ENCODE measurements at regions not wholly inside any gene's neighbourhood (a gene's known extent, or its start where the extent isn't known, plus 50 kb on each side); places are given as distances from the start of the nearest gene placed in this dataset.

DNA sequence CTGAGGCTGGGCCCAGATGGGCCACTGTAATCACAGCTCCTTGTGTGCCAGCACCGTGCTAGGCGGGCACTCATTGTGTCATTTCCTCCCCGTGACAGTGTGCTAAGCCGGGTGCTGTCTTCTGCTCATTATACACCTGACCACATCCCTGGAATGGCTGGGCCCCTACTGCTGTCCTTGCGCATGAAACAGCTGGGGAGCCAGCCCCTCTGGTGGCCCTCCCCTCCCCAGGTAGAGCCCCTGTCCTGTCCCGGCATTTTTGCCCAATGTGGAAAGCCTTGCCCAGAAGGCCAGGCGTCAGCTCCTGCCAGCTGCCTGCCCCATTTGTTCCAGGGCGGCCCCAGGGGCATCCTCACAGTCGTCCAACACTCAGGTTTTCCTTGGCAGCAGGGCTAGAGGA, 107.4 kb upstream of the CASZ1 start:
- TF ChIP-seq EED (IDR thresholded peaks at IDR 0.05; ENCODE audit: low read depth), result no peak
- TF ChIP-seq LARP7 (IDR thresholded peaks at IDR 0.05), result no peak
- TF ChIP-seq KDM1A (IDR thresholded peaks at IDR 0.05; ENCODE audit: borderline replicate concordance), result no peak
- TF ChIP-seq GABPA (IDR thresholded peaks at IDR 0.05; ENCODE audit: low read depth), result no peak
- TF ChIP-seq ZNF274 (IDR thresholded peaks at IDR 0.05; ENCODE audit: insufficient read depth, insufficient read length), result no peak
- TF ChIP-seq, protein P1, sequence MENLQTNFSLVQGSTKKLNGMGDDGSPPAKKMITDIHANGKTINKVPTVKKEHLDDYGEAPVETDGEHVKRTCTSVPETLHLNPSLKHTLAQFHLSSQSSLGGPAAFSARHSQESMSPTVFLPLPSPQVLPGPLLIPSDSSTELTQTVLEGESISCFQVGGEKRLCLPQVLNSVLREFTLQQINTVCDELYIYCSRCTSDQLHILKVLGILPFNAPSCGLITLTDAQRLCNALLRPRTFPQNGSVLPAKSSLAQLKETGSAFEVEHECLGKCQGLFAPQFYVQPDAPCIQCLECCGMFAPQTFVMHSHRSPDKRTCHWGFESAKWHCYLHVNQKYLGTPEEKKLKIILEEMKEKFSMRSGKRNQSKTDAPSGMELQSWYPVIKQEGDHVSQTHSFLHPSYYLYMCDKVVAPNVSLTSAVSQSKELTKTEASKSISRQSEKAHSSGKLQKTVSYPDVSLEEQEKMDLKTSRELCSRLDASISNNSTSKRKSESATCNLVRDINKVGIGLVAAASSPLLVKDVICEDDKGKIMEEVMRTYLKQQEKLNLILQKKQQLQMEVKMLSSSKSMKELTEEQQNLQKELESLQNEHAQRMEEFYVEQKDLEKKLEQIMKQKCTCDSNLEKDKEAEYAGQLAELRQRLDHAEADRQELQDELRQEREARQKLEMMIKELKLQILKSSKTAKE (IDR thresholded peaks at IDR 0.05; ENCODE audit: low read depth, poor library complexity, severe bottlenecking), result no peak
- no peak for TF ChIP-seq NBN (IDR thresholded peaks at IDR 0.05)
- no peak for TF ChIP-seq ATF7 (IDR thresholded peaks at IDR 0.05; ENCODE audit: low read depth)
- no peak for TF ChIP-seq YBX1 (IDR thresholded peaks at IDR 0.05)
- TF ChIP-seq, protein P2, sequence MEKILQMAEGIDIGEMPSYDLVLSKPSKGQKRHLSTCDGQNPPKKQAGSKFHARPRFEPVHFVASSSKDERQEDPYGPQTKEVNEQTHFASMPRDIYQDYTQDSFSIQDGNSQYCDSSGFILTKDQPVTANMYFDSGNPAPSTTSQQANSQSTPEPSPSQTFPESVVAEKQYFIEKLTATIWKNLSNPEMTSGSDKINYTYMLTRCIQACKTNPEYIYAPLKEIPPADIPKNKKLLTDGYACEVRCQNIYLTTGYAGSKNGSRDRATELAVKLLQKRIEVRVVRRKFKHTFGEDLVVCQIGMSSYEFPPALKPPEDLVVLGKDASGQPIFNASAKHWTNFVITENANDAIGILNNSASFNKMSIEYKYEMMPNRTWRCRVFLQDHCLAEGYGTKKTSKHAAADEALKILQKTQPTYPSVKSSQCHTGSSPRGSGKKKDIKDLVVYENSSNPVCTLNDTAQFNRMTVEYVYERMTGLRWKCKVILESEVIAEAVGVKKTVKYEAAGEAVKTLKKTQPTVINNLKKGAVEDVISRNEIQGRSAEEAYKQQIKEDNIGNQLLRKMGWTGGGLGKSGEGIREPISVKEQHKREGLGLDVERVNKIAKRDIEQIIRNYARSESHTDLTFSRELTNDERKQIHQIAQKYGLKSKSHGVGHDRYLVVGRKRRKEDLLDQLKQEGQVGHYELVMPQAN (conservative IDR thresholded peaks at IDR 0.05), result no peak
- no peak for TF ChIP-seq RELA (IDR thresholded peaks at IDR 0.05; ENCODE audit: borderline replicate concordance, partially characterized antibody)
- TF ChIP-seq DPF2 (IDR thresholded peaks at IDR 0.05), result no peak
- TF ChIP-seq FOXK2 (IDR thresholded peaks at IDR 0.05), result no peak
- no peak for TF ChIP-seq RB1 (IDR thresholded peaks at IDR 0.05; ENCODE audit: borderline replicate concordance)
- no peak for TF ChIP-seq HCFC1 (IDR thresholded peaks at IDR 0.05; ENCODE audit: low read length)
- no peak for TF ChIP-seq POLR2AphosphoS2 (IDR thresholded peaks at IDR 0.05; ENCODE audit: low read depth, low read length)
- TF ChIP-seq, protein P3, sequence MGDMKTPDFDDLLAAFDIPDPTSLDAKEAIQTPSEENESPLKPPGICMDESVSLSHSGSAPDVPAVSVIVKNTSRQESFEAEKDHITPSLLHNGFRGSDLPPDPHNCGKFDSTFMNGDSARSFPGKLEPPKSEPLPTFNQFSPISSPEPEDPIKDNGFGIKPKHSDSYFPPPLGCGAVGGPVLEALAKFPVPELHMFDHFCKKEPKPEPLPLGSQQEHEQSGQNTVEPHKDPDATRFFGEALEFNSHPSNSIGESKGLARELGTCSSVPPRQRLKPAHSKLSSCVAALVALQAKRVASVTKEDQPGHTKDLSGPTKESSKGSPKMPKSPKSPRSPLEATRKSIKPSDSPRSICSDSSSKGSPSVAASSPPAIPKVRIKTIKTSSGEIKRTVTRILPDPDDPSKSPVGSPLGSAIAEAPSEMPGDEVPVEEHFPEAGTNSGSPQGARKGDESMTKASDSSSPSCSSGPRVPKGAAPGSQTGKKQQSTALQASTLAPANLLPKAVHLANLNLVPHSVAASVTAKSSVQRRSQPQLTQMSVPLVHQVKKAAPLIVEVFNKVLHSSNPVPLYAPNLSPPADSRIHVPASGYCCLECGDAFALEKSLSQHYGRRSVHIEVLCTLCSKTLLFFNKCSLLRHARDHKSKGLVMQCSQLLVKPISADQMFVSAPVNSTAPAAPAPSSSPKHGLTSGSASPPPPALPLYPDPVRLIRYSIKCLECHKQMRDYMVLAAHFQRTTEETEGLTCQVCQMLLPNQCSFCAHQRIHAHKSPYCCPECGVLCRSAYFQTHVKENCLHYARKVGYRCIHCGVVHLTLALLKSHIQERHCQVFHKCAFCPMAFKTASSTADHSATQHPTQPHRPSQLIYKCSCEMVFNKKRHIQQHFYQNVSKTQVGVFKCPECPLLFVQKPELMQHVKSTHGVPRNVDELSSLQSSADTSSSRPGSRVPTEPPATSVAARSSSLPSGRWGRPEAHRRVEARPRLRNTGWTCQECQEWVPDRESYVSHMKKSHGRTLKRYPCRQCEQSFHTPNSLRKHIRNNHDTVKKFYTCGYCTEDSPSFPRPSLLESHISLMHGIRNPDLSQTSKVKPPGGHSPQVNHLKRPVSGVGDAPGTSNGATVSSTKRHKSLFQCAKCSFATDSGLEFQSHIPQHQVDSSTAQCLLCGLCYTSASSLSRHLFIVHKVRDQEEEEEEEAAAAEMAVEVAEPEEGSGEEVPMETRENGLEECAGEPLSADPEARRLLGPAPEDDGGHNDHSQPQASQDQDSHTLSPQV (IDR thresholded peaks at IDR 0.05), result no peak
- TF ChIP-seq IKZF1 (conservative IDR thresholded peaks at IDR 0.05), result no peak
- ChIA-PET CTCF (no interaction called here), SMC1A (ENCODE audit: uncharacterized antibody, unreplicated experiment) (no interaction called here), RAD21 (ENCODE audit: unreplicated experiment) (no interaction called here), POLR2A (no interaction called here)
- H3K27me3 ChIP-seq (replicated peaks in 1 of 2; ENCODE audit: control insufficient read depth in 2 of 2, insufficient read depth in 2 of 2, low read length in 1 of 2), result peaks cover 0 to 10% of the 10 kb centered on the region in 2 experiments
- H3K36me3 ChIP-seq (ENCODE audit: control insufficient read depth in 2 of 2, insufficient read depth in 2 of 2, low read length in 1 of 2), result no peaks in the 10 kb centered on the region
- no peak overlapping the region for H3K4me3 ChIP-seq
- no peak overlapping the region for H3K27ac ChIP-seq (ENCODE audit: control insufficient read depth, insufficient read depth)
- H3K9me3 ChIP-seq (replicated peaks; ENCODE audit: control insufficient read depth, insufficient read depth, low read length), result no peaks in the 10 kb centered on the region
- 22% methylated on average over 9 of the region's 9 CpGs for WGBS (ENCODE audit: insufficient coverage, insufficient replicate concordance, low lambda C conversion rate, missing lambda C conversion rate)
- H3K4me2 ChIP-seq (ENCODE audit: control insufficient read depth, insufficient read depth), result no peak overlapping the region
- DNase-seq (ENCODE audit: low read depth, low spot score) (no peak), ATAC-seq (no peak; the same call in 2 of the 3 replicates), FAIRE-seq (no peak)
- no peaks in the 10 kb centered on the region for H3K4me1 ChIP-seq (ENCODE audit: control insufficient read depth, insufficient read depth, low read length)
- no peaks in the 10 kb centered on the region for H4K20me1 ChIP-seq (ENCODE audit: control insufficient read depth, insufficient read depth)
- H3K9ac ChIP-seq (ENCODE audit: control insufficient read depth, insufficient read depth, low read length), result no peak overlapping the region
- no peak overlapping the region for H2AFZ ChIP-seq (ENCODE audit: control insufficient read depth, low read depth, low read length)
- H3K79me2 ChIP-seq (ENCODE audit: control insufficient read depth, insufficient read depth, low read length), result no peaks in the 10 kb centered on the region
- in situ Hi-C loops (cut with MboI) (no loop called here), intact Hi-C loops (cut with micrococcal nuclease; ENCODE audit: unreplicated experiment) (no loop called here)
- no TSS peak for BruUV-seq (replicated peaks)

Measured in GM12878 (cell line).